ENCODE measurements at regions not wholly inside any gene's neighbourhood (a gene's known extent, or its start where the extent isn't known, plus 50 kb on each side); places are given as distances from the start of the nearest gene placed in this dataset.
A peak's percentile ranks its signal among the peaks of the same experiment; 100 is the strongest.

DNA sequence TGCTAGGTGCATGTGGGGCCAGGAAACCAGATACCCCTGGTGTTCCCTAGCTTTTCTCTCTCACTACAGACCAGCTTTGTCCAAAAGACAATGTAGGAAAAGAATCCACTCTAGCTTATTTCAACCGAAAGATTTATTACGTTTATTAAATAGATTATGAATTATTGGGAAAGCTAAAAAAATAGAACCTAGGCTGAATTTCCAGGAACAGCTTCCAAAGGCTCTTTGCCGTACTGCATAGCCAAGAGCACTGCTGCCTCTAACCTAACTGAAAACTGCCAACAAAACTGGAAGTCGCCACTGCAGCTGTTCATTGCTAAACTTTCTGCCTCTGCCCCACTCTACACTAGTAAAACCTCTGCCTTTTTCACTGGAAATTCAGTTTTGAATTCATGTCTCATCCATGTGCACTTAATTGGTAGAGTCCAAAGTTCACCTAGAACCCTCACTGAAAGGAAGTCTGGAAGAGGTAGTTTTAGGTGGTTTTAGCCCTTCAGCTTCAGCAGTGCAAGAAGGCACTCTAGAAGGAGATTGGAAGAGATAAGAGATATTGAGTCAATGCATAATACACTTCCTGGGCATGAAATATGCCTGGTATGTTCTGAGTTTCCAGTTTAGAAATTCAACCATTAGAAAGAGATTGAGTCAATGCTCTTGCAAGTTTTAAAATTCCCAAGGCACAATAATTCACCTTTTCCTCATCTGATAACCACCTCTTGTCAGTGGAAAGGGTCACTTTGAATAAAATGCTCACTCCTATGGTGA, 927.9 kb downstream of the MAT2B start:
- no peak for DNase-seq (ENCODE audit: low read depth in 4 of 4, low spot score in 2 of 4)

DNA sequence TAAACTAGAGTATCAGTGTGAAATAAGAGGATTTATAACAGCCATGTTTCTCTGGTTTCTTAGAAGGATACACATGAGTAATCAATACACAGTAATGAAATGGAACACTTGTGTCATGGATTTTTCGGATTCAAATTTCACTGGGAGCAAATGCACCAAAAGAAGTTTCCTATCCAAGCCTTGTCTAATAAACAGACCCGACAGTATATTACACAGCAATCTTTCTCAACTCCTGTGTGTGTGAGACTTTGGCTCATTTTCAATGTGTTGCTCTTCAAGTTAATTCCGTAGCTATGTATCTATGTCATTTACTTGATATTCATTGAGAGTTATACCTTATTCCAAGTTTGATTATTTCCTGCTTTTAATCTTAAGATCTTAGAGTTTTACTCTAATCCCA, 930.2 kb downstream of the MAT2B start:
- DNase-seq (ENCODE audit: low read depth in 4 of 4, low spot score in 2 of 4) = no peak

DNA sequence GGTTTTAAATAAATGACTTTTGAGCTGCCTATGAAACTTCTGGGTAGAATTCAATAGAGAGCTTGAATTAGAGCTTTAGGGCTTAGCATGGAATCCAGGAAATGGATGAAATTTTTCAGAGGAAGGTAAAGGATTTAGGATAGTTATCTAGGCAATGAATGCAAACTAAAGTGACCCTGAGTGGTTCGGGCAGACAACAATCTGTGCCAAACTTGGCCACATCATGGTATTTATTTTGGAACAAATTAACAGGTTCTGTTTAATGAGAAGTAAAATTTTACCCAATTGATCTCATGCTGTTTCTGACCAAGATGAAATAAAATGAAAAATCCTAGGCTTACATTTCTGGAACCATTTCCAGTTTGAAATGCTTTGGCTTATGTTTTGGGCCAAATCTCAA, 934.4 kb downstream of the MAT2B start:
- DNase-seq (ENCODE audit: low read depth in 4 of 4, low spot score in 2 of 4) = no peak

DNA sequence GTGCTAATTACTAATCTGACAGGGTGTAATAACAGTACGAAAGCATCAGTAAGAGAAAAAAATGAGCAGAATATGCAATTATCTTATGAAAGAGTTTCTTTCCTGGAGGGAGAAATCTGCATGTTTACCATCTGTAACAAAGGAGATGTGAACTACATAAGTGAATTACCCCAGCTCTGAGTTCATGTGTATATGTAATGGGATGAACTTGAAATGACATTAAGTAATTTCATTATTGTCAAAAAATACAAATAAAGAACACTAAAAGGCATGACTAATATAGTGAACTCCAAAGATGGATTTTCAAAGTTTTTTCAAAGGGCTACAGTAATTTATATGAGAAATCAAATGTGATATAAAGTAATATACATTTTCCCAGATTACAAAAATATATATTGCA, 944.0 kb downstream of the MAT2B start:
- DNase-seq (ENCODE audit: low read depth in 4 of 4, low spot score in 2 of 4) = no peak

DNA sequence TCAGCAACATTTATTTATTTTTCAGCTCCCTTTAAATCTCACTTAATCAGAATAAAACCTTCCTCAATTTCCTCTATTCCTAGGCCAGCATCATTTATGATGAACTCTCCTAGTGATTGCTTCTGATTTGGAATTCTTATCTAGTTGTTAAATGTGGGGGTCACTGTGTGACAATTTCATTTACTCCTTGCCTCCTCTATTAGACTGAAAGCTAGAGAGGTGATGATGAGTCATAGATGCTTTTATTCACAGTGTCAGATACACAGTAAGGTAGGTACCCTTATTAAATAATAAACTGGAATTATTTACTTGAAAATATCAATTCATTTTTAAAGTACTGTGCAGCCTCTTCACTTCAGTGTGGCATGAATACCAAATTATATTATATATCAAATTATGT, 960.6 kb downstream of the MAT2B start:
- no peak for DNase-seq (ENCODE audit: low read depth in 4 of 4, low spot score in 2 of 4)

DNA sequence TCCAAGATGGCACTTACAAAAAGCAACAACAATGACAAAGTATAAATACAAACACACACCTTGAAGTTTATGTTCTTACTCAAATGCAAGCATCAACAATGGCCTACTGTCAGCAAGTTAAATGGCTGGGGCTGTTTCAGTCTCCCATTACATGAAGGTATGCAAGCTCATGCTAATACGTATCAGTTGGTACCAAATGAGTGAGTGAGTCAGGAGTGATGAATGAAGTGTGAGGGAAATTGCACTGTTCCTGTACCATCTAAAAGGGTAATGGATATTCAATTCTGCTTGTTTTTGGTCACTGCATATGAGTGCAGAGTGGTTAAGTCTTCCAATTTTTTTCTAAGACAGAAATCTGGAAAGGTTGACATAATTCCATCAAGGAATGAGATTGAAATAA, 964.9 kb downstream of the MAT2B start:
- no peak for DNase-seq (ENCODE audit: low read depth in 4 of 4, low spot score in 2 of 4)

DNA sequence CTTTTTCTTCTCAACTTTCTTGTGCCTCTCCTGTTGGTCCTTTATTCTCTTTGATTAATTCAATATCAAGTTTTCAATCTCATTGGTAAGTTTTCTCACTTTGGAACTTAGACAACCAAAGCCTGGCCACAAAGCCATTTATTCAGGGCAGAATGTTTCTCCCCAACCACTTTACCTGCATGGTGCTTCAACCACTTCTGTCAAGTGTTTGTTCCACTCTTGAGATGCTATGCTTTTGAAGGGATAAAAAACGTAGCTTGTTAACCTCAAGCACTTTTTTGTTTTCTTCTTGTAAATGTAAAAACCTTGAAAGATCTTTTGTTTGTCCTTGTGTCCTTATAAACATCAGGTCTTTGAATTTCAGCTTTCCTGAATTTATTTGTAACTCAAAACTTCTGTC, 966.7 kb downstream of the MAT2B start:
- DNase-seq (ENCODE audit: low read depth in 4 of 4, low spot score in 2 of 4) = no peak

DNA sequence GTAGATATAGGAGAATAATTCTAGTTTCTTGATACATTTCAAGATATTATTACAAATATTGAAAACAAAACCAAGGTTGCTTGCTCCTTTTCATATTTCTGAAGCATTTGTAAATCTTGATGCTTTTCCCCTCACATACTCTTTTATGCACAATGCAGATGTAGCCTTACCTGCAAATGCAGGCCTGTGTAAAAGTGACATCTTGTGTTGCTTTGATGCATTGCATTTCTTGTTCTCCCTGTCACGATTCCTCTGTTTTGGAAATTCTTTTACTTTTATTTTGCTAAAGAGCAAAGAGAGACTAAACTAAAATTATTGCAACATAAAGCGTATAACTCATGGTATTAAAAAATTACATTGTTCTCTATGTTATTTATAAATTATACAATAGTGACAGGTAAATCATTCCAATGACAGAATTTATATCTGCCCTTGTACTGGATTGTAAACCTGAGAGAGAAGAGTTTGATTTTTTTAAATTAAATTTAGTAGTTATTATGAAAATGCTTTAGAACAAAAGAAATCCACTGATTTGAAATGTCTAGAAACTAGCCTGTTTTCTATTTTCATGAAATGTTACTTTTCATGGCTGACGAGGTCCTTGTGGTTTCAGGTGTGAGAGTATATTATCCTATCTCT, 970.0 kb downstream of the MAT2B start:
- no peak for DNase-seq (ENCODE audit: low read depth in 4 of 4, low spot score in 2 of 4)

DNA sequence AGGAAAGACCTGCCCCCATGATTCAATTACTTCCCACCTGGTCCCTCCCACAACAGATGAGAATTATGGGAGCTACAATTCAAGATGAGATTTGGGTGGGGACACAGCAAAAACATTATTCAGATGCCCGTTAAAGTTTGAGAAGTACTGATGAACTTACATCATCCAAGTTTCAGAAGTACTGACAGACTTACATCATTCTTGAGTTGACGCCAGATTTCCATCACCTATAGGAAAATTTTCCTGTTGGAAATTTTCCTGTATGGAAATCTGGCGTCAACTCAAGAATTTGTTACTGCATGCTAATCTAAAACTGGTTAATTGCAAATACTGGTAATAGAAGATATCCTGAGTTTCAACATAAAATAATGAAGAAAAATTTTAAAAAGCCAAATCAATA, 975.9 kb downstream of the MAT2B start:
- DNase-seq (ENCODE audit: low read depth in 4 of 4, low spot score in 2 of 4) = no peak

DNA sequence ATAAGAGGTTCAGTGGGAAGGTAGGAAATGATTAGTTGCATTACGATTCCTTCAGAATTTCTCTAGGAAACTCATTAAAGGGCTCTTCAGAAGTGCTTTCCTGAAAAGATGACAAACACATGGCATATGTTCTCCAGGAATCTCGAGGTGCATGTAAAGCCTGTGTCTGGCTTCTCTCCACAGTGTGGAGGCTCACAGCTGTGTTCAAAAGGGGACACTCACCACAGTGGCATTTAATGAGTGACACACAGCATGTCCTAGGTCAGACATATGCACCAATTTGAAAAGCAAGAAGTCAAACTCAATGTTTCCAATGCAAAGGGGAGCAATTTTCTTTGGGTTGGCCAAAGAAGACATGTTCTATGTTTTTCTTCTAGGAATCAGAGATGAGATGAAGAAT, 976.9 kb downstream of the MAT2B start:
- no peak for DNase-seq (ENCODE audit: low read depth in 4 of 4, low spot score in 2 of 4)

DNA sequence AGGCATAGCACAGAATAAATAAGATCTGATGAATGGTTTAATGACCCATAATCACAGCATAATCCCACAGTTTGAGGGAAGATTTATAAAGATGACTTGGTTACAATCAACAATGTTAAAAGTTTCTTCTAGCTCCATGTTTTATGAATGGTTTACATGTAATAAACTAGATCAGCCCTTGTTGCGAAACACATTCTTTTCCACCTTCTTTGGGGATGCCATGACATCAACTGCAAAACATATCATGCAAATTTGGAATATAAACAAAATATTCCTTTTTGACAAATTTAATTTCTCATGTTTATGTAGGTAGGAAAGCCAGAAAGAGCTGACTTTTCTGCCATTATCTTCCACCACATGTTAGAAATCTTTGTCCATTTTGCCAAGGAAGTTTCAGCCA, 979.5 kb downstream of the MAT2B start:
- no peak for DNase-seq (ENCODE audit: low read depth in 4 of 4, low spot score in 2 of 4)

DNA sequence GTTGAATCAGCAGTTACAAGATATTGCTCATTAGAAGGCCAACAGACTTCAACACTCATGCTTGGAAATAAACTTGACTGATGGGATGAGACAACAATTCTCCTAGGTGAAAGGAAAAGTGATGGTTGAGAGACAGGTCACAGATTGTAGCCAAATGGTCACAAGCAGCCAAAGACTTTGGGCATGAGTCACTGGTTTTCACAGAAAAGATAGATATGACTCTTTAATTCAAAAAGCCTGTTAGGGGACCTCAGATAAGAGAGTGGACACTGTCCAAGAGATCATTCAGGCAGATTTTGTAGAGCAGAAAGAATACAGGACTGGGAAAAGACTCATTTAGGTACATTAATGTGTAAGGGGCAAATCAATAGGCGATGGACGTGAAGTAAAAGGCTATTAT, 982.5 kb downstream of the MAT2B start:
- no peak for DNase-seq (ENCODE audit: low read depth in 4 of 4, low spot score in 2 of 4)

DNA sequence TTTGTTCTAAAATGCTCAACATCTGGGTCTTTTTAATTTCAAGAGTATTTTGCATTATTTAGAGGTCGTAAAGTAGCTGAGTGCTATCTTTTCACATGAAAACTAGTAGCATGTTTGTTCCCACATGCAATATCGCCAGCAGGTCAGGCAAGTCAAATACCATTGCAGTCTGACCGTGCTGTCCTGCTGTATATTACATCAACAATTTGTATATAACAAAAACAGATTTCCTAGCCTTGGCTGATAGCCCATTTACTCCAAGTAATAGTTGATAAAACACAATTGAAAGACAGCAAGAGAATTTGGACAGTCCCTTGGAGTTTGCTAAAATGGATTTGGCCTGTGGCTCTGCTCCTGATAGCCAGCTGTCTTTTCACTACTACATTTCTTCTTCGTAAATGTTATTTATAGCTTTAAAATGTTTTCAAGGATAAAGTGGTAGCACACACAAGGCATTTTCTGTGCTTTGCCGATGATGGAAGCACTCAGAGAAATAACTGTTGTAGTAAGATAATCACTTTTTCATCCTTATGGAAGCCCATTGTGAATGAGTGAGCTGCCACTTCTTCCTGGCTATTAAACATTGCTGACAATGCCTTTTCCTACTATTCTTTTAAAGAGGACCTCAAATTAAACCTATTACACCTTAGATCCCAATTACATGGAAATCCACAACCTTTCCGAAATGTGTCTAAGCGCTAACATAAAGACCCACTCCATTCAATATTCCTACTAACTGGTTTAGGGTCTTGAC, 992.1 kb downstream of the MAT2B start:
- no peak for DNase-seq (ENCODE audit: low read depth in 4 of 4, low spot score in 2 of 4)

DNA sequence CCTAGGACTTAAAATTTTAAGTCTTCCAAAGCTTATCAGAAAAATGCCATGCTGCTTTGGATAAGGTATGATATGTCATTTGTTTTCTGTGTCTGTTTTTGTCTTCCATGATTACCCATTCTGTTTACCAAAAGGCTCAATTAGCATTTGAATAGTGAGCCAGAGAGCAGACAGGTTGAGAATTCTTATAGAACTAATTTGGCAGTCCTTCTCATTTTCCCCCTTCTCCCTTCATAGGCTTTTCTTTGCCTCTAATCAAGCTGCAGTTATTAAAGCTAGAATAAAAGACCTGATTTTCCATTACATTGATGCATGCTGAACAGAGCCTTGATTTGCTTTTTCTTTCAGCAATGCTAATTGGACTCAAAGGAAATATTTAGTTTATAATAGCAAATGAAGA, 993.0 kb downstream of the MAT2B start:
- DNase-seq (ENCODE audit: low read depth in 4 of 4, low spot score in 2 of 4) = no peak

DNA sequence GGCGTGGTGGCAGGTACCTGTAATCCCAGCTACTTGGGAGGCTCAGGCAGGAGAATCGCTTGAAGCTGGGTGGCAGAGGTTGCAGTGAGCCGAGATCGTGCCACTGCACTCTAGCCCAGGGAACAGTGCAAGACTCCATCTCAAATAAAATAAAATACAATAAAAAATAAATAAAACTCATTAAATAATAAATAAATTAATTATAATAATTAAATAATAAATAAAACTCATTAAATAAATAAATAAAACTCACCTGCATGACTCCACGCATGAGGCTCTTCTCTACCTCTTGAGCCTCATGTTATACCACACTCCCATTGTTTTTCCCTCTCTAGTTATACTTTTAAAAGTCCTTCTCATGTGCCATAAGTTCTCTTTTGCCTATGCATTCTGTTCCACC, 995.4 kb downstream of the MAT2B start:
- DNase-seq (ENCODE audit: low read depth in 4 of 4, low spot score in 2 of 4) = no peak

DNA sequence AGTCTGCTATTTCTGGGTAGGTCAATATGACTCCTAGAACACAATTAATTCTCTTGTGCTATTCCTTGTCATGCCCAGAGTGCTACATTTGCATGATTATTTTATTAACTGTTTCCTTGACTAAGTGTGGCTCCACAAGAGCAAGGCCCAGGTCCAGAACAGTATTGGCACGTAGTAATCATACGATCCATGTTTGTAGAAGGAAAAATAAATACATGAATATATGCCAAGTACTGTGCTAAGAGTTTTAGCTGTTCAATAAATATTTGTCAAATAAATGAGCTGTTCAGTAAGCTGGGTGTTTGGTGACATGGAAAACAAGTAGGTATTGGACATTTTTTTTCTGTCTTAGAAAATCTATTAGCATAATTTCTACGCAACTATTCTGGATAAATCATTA, 995.9 kb downstream of the MAT2B start:
- DNase-seq (ENCODE audit: low read depth in 4 of 4, low spot score in 2 of 4) = no peak

DNA sequence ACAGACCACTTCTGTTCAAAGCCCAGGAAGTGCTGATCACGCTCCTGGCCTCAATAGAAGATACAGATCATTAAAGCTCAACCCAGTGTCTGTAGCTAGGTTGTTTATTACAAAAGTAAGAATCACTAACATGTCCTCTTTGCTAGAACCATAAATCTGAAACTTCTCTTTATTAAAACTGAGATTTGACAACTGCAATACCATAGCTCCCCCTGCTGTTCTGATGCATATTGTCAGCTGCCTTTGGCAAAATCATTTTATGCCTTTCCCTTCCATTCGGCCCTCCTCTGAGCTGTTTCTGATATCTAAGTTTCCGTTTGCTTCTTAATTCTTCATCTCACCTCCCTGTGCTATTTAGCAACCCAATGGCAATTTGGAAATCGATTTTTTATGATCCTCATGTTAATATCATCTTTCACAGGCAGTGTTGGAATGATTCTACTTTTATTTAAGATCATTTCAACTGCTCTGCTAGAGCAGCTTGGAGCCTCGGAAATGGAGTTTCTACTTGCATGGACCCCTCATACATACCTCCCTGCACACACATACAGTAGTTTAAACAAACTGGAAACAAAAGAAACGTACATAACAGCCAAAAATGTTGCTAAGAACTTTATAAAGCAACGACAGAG, 998.8 kb downstream of the MAT2B start:
- DNase-seq (ENCODE audit: low read depth in 4 of 4, low spot score in 2 of 4) = peak; percentile 34 to 64 (median 48)

DNA sequence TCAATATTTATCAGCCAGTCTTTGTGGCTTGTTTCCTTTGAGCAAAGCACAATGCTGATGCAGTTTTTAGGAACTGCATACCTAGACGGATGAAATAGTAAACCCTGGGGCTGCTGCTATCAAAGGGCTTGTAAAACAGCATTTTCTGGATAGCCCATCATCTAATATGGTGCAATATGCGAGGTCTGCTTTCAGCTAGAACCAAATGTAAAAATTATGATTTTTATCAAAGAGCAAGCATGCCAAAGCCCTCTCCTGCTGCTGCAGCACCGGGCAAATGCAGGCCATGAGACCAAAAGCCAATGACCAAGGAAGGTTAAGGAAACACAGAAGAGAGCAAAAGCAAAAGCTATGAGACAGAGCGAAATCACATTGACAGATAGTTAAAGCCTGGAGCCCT, 1000.4 kb downstream of the MAT2B start:
- DNase-seq (ENCODE audit: low read depth in 4 of 4, low spot score in 2 of 4) = no peak

DNA sequence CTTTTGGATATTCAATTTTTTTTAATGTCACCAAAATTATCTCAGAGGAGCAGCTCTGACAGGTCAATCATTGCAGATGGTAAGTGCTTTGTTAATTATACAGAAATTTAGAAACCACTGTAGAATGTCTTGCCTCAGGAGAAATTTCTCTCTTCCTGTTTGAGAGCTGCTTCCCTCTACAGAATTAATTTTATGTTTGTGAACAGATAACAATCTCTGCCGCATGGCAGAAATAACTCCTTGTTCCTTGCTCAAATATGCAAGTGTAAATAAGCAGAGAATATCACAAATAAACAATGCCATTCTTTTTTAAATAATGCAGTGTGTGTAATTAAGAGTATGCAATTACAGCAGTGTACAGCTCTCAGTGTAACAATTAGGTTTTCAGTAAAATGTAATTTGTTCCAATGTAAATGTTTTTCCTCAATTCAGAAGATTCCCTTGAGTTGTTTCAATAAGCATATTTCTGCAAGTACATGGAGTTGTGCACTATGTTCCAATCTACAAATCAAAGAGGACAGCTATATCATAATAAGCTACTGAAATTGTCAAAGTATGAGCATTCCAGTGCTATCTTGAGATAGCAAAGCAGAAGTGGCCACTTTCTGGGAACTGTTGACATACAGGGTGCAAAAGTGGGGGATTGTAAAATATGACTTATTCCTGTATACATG, 1012.8 kb downstream of the MAT2B start:
- DNase-seq (ENCODE audit: low read depth in 4 of 4, low spot score in 2 of 4) = no peak

DNA sequence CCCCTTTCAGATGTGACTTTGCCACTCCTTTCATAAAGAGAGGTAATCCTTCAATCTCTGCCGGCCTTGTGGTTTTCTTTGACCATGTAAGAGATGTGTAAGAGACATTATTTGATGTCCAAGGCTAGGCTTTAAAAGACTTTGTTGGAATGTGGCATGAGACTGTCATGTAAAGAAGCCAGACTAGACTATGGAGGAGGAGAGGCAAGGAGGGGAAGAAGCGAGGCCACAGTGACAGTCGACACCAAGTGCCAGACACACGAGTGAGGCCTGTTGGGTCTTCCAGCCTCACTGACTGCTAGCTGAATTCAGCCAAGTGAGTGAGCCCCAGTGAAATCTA, 1013.3 kb downstream of the MAT2B start:
- no peak for DNase-seq (ENCODE audit: low read depth in 4 of 4, low spot score in 2 of 4)

Data from left renal cortex interstitium (tissue), 4 donors.